NCI-H82 treated with DMSO at 0.1 percent for 48 hours (cell line): ENCODE measurements at regions not wholly inside any gene's neighbourhood (a gene's known extent, or its start where the extent isn't known, plus 50 kb on each side); places are given as distances from the start of the nearest gene placed in this dataset.
"Not testable (repeated sequence)": the region's sequence is repeated elsewhere in the genome, so short reads cannot be mapped to it uniquely, and the experiment has no call there.

Experiments used
- DNase-seq: peaks from one replicate; lab custom pipeline; 2025; ENCODE audit not compliant: unreplicated experiment; lab: John Stamatoyannopoulos, UW

- DNase-seq = no peak
Measured at GRCh38 chr3:158882445-158882844, 80.6 kb downstream of the MFSD1 start.

- DNase-seq = no peak
Measured at GRCh38 chr3:158896729-158897128, 94.9 kb downstream of the MFSD1 start.

GRCh38 chr3:158906749-158907148, 104.9 kb downstream of the MFSD1 start:
- DNase-seq = no peak

GRCh38 chr3:158908187-158908734, 106.4 kb downstream of the MFSD1 start:
- no peak for DNase-seq

- no peak for DNase-seq
Measured at GRCh38 chr3:158909870-158910269, 108.0 kb downstream of the MFSD1 start.

- DNase-seq = no peak
Measured at GRCh38 chr3:158911586-158911985, 109.7 kb downstream of the MFSD1 start.

GRCh38 chr3:158912188-158912587, 110.3 kb downstream of the MFSD1 start:
- no peak for DNase-seq

- no peak for DNase-seq
Measured at GRCh38 chr3:158912621-158913020, 110.8 kb downstream of the MFSD1 start.

GRCh38 chr3:158916111-158916510, 114.3 kb downstream of the MFSD1 start:
- no peak for DNase-seq

- DNase-seq = peak; percentile 61
Measured at GRCh38 chr3:158918008-158918407, 116.2 kb downstream of the MFSD1 start.

GRCh38 chr3:158918451-158918850, 116.6 kb downstream of the MFSD1 start:
- DNase-seq = no peak

- DNase-seq = no peak
Measured at GRCh38 chr3:158920371-158920770, 118.5 kb downstream of the MFSD1 start.

- DNase-seq = no peak
Measured at GRCh38 chr3:158925021-158925420, 123.2 kb downstream of the MFSD1 start.

GRCh38 chr3:158925828-158926494, 124.1 kb downstream of the MFSD1 start:
- no peak for DNase-seq

- no peak for DNase-seq
Measured at GRCh38 chr3:158935846-158936245, 134.0 kb downstream of the MFSD1 start.

- DNase-seq = peak; percentile 96
Measured at GRCh38 chr3:158936530-158937113, 134.8 kb downstream of the MFSD1 start.

- no peak for DNase-seq
Measured at GRCh38 chr3:158950178-158950901, 148.5 kb downstream of the MFSD1 start.

- no peak for DNase-seq
Measured at GRCh38 chr3:158953131-158953530, 151.3 kb downstream of the MFSD1 start.

GRCh38 chr3:158954420-158954819, 152.6 kb downstream of the MFSD1 start:
- no peak for DNase-seq

GRCh38 chr3:158957777-158958176, 155.9 kb downstream of the MFSD1 start:
- not testable (repeated sequence) for DNase-seq

- no peak for DNase-seq
Measured at GRCh38 chr3:158958873-158959272, 157.0 kb downstream of the MFSD1 start.

- DNase-seq = peak; percentile 56
Measured at GRCh38 chr3:158961471-158961870, 159.6 kb downstream of the MFSD1 start.
